ENCODE measurements at regions not wholly inside any gene's neighbourhood (a gene's known extent, or its start where the extent isn't known, plus 50 kb on each side); places are given as distances from the start of the nearest gene placed in this dataset.

- TF ChIP-seq CTCF (IDR thresholded peaks at IDR 0.05) = no peak
- no peak for TF ChIP-seq POLR2A (IDR thresholded peaks at IDR 0.05)
These were observed 124.4 kb upstream of the ABCA1 start for GRCh38 chr9:105052346-105052745.
